ENCODE measurements at regions not wholly inside any gene's neighbourhood (a gene's known extent, or its start where the extent isn't known, plus 50 kb on each side); places are given as distances from the start of the nearest gene placed in this dataset.

- TF ChIP-seq EZH2 (IDR thresholded peaks at IDR 0.05) (no peak), ZFX (IDR thresholded peaks at IDR 0.05) (no peak), POLR2A (IDR thresholded peaks at IDR 0.05; ENCODE audit: borderline replicate concordance, extremely low read depth, insufficient read depth, insufficient read length) (no peak), CTCF (IDR thresholded peaks at IDR 0.05 in 2 of 3, conservative IDR thresholded peaks at IDR 0.05 in 1 of 3; ENCODE audit: borderline replicate concordance in 1 of 3, insufficient read depth in 1 of 3, low read depth in 2 of 3, low read length in 2 of 3) (no peak), CBX3 (IDR thresholded peaks at IDR 0.05; ENCODE audit: low read depth) (no peak), SRF (IDR thresholded peaks at IDR 0.05; ENCODE audit: low read depth) (no peak), YY1 (IDR thresholded peaks at IDR 0.05; ENCODE audit: extremely low read depth, insufficient replicate concordance, low read depth, low read length) (no peak), REST (IDR thresholded peaks at IDR 0.05; ENCODE audit: low read depth) (no peak), FOSL1 (IDR thresholded peaks at IDR 0.05; ENCODE audit: low read depth) (no peak), RAD21 (IDR thresholded peaks at IDR 0.05; ENCODE audit: low read depth) (no peak), JUND (IDR thresholded peaks at IDR 0.05) (no peak), ZNF274 (IDR thresholded peaks at IDR 0.05; ENCODE audit: low read depth, low read length) (no peak)
Measured at GRCh38 chr6:156507106-156507505, 270.1 kb upstream of the ARID1B start.
